CD4-positive, alpha-beta memory T cell (primary cell): ENCODE measurements at regions not wholly inside any gene's neighbourhood (a gene's known extent, or its start where the extent isn't known, plus 50 kb on each side); places are given as distances from the start of the nearest gene placed in this dataset.

Experiments
- CTCF ChIA-PET: fragments of 350-600 bp; sonication (Branson Sonifier 250); formaldehyde crosslinking; loops from one replicate; lab custom pipeline; 2021; ENCODE audit warnings: inconsistent platforms; ENCODE audit not compliant: partially characterized antibody; lab: Charles Lee
- POLR2A ChIA-PET: fragments of 350-600 bp; sonication (Branson Sonifier 250); formaldehyde crosslinking; loops from one replicate; lab custom pipeline; 2021; ENCODE audit not compliant: partially characterized antibody; lab: Charles Lee
- DNase-seq, 5 donors: peaks; one replicate each; pipeline versions ENCODE4 v3.0.0 to v3.0.0-alpha.2; 2020 to 2022; ENCODE audit warnings: mixed read lengths in 1 of 5
- H3K27ac ChIP-seq: one replicate; pipeline ENCODE4 v1.7.0; 2013; ENCODE audit warnings: low read depth, low read length
- H3K27me3 ChIP-seq: 2 replicates; pipeline ENCODE4 v1.7.0; 2013; ENCODE audit warnings: mild to moderate bottlenecking, low read length, moderate library complexity; ENCODE audit not compliant: insufficient read depth
- H3K36me3 ChIP-seq: 2 replicates; pipeline ENCODE4 v1.7.0; 2013; ENCODE audit warnings: mild to moderate bottlenecking, low read length, moderate library complexity; ENCODE audit not compliant: insufficient read depth
- H3K4me1 ChIP-seq: 2 replicates; pipeline ENCODE4 v1.7.0; 2013; ENCODE audit warnings: mild to moderate bottlenecking, low read length, moderate library complexity; ENCODE audit not compliant: insufficient read depth
- H3K4me3 ChIP-seq, 2 donors: one replicate each; pipeline ENCODE4 v1.7.0; 2013; ENCODE audit warnings: low read length in 2 of 2, mild to moderate bottlenecking in 1 of 2
- H3K9me3 ChIP-seq, 2 donors: one replicate each; pipeline ENCODE4 v1.7.0; 2013; ENCODE audit warnings: low read length in 2 of 2, control low read depth in 1 of 2; ENCODE audit not compliant: control insufficient read depth in 1 of 2
- H3K27ac Mint-ChIP-seq, 7 donors: one replicate each; pipeline ENCODE4 v1.8.0; 2020 to 2021; ENCODE audit warnings: mixed read lengths in 7 of 7, mild to moderate bottlenecking in 6 of 7, inconsistent platforms in 3 of 7, moderate library complexity in 3 of 7
- H3K27me3 Mint-ChIP-seq, 2 donors: one replicate each; pipeline ENCODE4 v1.8.0; 2020 to 2021; ENCODE audit warnings: mixed read lengths in 2 of 2
- H3K36me3 Mint-ChIP-seq, 2 donors: one replicate each; pipeline ENCODE4 v1.8.0; 2020 to 2021; ENCODE audit warnings: mixed read lengths in 2 of 2, inconsistent platforms in 1 of 2, mild to moderate bottlenecking in 1 of 2
- H3K4me1 Mint-ChIP-seq, 4 donors: one replicate each; pipeline ENCODE4 v1.8.0; 2020 to 2021; ENCODE audit warnings: mixed read lengths in 4 of 4, mild to moderate bottlenecking in 1 of 4
- H3K4me3 Mint-ChIP-seq, 8 donors: one replicate each; pipeline ENCODE4 v1.8.0; 2020 to 2021; ENCODE audit warnings: mixed read lengths in 8 of 8, mild to moderate bottlenecking in 7 of 8, moderate library complexity in 6 of 8, inconsistent platforms in 3 of 8
- H3K9me3 Mint-ChIP-seq, 8 donors: one replicate each; pipeline ENCODE4 v1.8.0; 2020 to 2021; ENCODE audit warnings: mixed read lengths in 8 of 8, mild to moderate bottlenecking in 5 of 8, inconsistent platforms in 3 of 8, moderate library complexity in 1 of 8
- intact Hi-C: fragments of 100-400 bp; cut with micrococcal nuclease; formaldehyde crosslinking; loops from one replicate; pipeline ENCODE4 v1.15.1; 2023

DNA sequence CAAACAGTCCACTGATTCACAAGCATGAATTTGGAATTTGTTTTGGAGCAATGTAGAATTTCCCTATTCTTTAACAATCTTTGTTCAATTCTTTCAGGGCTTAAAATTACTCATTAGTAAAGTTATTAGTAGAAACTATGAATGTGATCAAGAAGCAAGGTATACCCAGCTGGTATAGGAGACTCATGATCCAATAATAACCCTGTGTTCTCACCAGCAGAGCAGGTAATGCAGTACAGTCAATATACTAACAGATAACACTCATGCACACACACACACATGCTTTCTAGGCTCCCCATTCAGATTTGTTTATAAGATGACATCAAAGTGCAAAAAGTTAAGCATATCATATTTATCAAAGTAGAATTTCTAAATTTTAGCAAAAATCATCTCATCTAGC lies 445.2 kb downstream of the ELAVL2 start:
- Mint-ChIP-seq H3K36me3 (no peaks in the 10 kb centered on the region), H3K27me3 (no peaks in the 10 kb centered on the region), H3K4me3 (no peak overlapping the region), H3K9me3 (peaks cover 0 to 31% (median 9%) of the 10 kb centered on the region in 8 donors), H3K27ac (no peak overlapping the region), H3K4me1 (no peaks in the 10 kb centered on the region)
- no peak for DNase-seq
- Histone ChIP-seq H3K27ac (no peak overlapping the region), H3K9me3 (no peaks in the 10 kb centered on the region), H3K4me3 (no peak overlapping the region), H3K4me1 (no peaks in the 10 kb centered on the region), H3K36me3 (no peaks in the 10 kb centered on the region), H3K27me3 (no peaks in the 10 kb centered on the region)
- ChIA-PET POLR2A (no interaction called here), CTCF (no interaction called here)
- intact Hi-C loops, result no loop called here

DNA sequence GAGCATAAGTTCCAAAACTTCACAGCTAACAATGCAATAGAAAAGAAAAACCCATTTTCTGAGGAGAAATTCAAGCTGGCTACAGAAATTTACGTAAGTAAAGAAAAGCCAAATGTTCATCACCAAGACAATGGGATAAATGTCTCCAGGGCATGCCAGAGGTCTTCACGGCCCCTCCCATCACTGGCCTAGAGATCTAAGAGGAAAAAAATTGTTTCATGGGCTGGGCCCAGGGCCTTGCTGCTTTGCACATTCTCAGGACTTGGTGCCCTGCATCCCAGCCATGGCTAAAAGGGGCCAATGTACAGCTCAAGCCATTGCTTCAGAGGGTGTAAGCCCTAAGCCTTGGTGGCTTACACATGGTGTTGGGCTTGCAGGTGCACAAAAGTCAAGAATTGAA lies 443.6 kb downstream of the ELAVL2 start:
- H3K27me3 ChIP-seq, result no peaks in the 10 kb centered on the region
- Mint-ChIP-seq H3K9me3 (peaks cover 0 to 26% (median 9%) of the 10 kb centered on the region in 8 donors), H3K4me3 (no peak overlapping the region), H3K27me3 (no peaks in the 10 kb centered on the region), H3K27ac (no peak overlapping the region), H3K4me1 (no peaks in the 10 kb centered on the region), H3K36me3 (no peaks in the 10 kb centered on the region)
- DNase-seq, result no peak
- H3K4me1 ChIP-seq, result no peaks in the 10 kb centered on the region
- intact Hi-C loops, result no loop called here
- no peaks in the 10 kb centered on the region for H3K36me3 ChIP-seq
- CTCF ChIA-PET, result no interaction called here
- H3K27ac ChIP-seq, result no peak overlapping the region
- POLR2A ChIA-PET, result no interaction called here
- no peak overlapping the region for H3K4me3 ChIP-seq
- no peaks in the 10 kb centered on the region for H3K9me3 ChIP-seq

DNA sequence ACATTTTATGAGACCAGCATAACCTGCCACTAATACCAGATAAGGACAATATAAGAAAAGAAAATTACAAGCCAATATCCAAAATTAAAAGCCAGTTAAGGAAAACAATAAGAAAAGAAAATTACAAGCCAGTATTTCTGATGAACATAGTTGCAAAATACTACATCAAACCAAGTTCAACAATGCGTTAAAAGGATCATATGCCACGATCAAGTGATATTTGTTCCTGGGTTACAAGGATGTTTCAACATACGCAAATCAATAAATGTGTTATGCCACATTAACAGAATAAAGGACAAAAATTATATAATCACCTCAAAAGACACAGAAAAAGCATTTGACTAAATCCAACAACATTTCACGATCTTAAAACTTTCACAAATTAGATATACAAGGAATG lies 431.9 kb downstream of the ELAVL2 start:
- ChIA-PET CTCF (no interaction called here), POLR2A (no interaction called here)
- H3K9me3 Mint-ChIP-seq, result peaks cover 0 to 23% (median 11%) of the 10 kb centered on the region in 8 donors
- no peaks in the 10 kb centered on the region for H3K36me3 Mint-ChIP-seq
- Histone ChIP-seq H3K36me3 (no peaks in the 10 kb centered on the region), H3K27ac (no peak overlapping the region), H3K27me3 (no peaks in the 10 kb centered on the region), H3K4me3 (no peak overlapping the region), H3K4me1 (no peaks in the 10 kb centered on the region), H3K9me3 (no peaks in the 10 kb centered on the region)
- no peak overlapping the region for H3K4me3 Mint-ChIP-seq
- H3K27me3 Mint-ChIP-seq, result no peaks in the 10 kb centered on the region
- H3K27ac Mint-ChIP-seq, result no peak overlapping the region
- DNase-seq, result no peak
- no peaks in the 10 kb centered on the region for H3K4me1 Mint-ChIP-seq
- intact Hi-C loops, result no loop called here

DNA sequence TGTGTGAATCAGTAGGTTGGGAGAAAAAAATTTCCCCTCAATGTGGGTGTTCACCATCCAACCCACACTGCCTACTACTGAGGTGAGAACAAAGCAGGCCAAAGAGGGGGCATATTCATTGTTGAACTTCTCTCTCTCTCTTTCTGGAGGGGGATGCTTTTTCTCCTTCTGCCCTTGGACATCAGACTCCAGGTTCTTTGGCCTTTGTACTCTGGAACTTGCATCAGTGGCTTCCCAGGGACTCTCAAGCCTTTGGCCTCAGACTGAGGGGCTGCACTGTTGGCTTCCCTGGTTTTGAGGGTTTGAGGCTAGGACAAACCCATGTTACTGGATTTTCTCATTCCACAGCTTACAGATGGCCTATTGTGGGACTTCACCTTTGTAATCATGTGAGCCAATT lies 417.2 kb downstream of the ELAVL2 start:
- intact Hi-C loops, result no loop called here
- Mint-ChIP-seq H3K9me3 (peaks cover 0 to 14% (median 6%) of the 10 kb centered on the region in 8 donors), H3K36me3 (no peaks in the 10 kb centered on the region), H3K27me3 (no peaks in the 10 kb centered on the region), H3K27ac (no peak overlapping the region), H3K4me1 (no peaks in the 10 kb centered on the region), H3K4me3 (no peak overlapping the region)
- H3K27me3 ChIP-seq, result no peaks in the 10 kb centered on the region
- H3K9me3 ChIP-seq, result no peaks in the 10 kb centered on the region
- CTCF ChIA-PET, result no interaction called here
- POLR2A ChIA-PET, result no interaction called here
- no peak overlapping the region for H3K4me3 ChIP-seq
- DNase-seq, result no peak
- H3K27ac ChIP-seq, result no peak overlapping the region
- H3K4me1 ChIP-seq, result no peaks in the 10 kb centered on the region
- H3K36me3 ChIP-seq, result no peaks in the 10 kb centered on the region

DNA sequence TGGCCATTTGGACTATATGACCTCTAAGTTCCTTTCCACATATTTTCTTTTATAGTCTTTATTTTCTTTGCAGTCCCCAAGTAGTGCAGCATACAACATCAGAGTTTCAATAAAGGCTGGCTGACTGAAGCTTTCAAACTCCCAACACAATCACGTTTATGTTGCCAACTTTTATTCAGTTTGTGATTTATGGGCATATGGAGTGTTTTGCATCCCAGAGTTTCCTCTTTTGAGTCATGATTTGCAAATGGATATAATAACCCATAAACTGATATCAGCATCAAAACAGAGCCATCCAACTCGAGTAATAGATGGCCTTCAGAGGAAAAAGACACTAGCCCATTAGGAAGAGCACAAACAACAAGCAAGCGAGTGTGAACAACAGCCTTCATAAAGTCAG lies 414.0 kb downstream of the ELAVL2 start:
- ChIA-PET CTCF (no interaction called here), POLR2A (no interaction called here)
- no peak for DNase-seq
- intact Hi-C loops, result no loop called here
- H3K9me3 Mint-ChIP-seq, result peaks cover 0 to 9% (median 6%) of the 10 kb centered on the region in 8 donors
- no peak overlapping the region for H3K27ac ChIP-seq
- no peaks in the 10 kb centered on the region for H3K27me3 ChIP-seq
- no peak overlapping the region for H3K27ac Mint-ChIP-seq
- H3K4me1 Mint-ChIP-seq, result no peaks in the 10 kb centered on the region
- H3K9me3 ChIP-seq, result no peaks in the 10 kb centered on the region
- no peaks in the 10 kb centered on the region for H3K27me3 Mint-ChIP-seq
- H3K4me3 ChIP-seq, result no peak overlapping the region
- H3K4me3 Mint-ChIP-seq, result no peak overlapping the region
- no peaks in the 10 kb centered on the region for H3K36me3 Mint-ChIP-seq
- no peaks in the 10 kb centered on the region for H3K4me1 ChIP-seq
- no peaks in the 10 kb centered on the region for H3K36me3 ChIP-seq

DNA sequence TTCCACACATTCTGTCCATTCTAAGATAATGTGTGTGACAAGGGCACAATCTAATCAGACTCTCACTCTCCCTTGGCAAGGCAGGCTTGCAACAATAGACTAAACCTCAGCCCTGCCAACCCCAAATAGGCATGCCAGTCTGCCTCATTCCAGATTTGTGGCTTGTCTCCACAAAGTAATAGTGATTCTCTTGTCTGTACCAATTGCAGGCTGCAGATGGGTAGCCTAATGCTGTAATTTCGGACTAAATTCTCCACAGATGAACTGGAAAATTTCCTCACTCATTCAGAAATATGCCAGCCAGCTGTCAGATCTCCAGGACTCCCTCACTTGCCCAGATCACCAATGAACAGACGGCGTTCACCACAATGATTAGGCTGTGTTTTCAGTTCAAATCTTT lies 413.6 kb downstream of the ELAVL2 start:
- no peaks in the 10 kb centered on the region for H3K9me3 ChIP-seq
- H3K27ac ChIP-seq, result no peak overlapping the region
- no peaks in the 10 kb centered on the region for H3K36me3 ChIP-seq
- H3K4me1 Mint-ChIP-seq, result no peaks in the 10 kb centered on the region
- no peaks in the 10 kb centered on the region for H3K4me1 ChIP-seq
- H3K36me3 Mint-ChIP-seq, result no peaks in the 10 kb centered on the region
- no peak overlapping the region for H3K4me3 Mint-ChIP-seq
- peaks cover 0 to 8% (median 6%) of the 10 kb centered on the region in 8 donors for H3K9me3 Mint-ChIP-seq
- DNase-seq, result no peak
- no peak overlapping the region for H3K27ac Mint-ChIP-seq
- ChIA-PET POLR2A (no interaction called here), CTCF (no interaction called here)
- H3K27me3 ChIP-seq, result no peaks in the 10 kb centered on the region
- H3K4me3 ChIP-seq, result no peak overlapping the region
- no peaks in the 10 kb centered on the region for H3K27me3 Mint-ChIP-seq
- intact Hi-C loops, result no loop called here

DNA sequence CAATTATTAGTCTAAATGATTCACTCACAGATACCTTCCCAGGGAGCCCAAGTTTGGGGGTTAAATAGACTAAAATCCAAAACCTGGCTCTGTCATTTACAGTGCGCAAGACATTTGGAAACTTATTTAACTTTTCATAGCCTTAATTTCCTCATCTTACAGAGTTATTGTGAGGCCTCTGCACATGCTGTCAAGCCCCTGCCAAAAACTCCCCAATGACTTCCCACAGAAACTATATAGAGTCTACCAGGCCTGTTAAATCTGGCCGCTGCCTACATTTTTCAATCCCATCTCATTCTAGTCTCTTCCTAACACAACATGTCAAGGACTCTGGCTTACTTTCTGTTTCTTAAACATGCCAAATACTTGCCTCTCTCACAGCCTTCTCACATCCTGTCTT lies 412.5 kb downstream of the ELAVL2 start:
- no peaks in the 10 kb centered on the region for H3K9me3 ChIP-seq
- no peaks in the 10 kb centered on the region for H3K27me3 ChIP-seq
- CTCF ChIA-PET, result no interaction called here
- H3K27me3 Mint-ChIP-seq, result no peaks in the 10 kb centered on the region
- H3K36me3 ChIP-seq, result no peaks in the 10 kb centered on the region
- H3K27ac Mint-ChIP-seq, result no peak overlapping the region
- H3K4me3 ChIP-seq, result no peak overlapping the region
- H3K4me1 ChIP-seq, result no peaks in the 10 kb centered on the region
- H3K4me1 Mint-ChIP-seq, result no peaks in the 10 kb centered on the region
- no peak overlapping the region for H3K27ac ChIP-seq
- intact Hi-C loops, result no loop called here
- DNase-seq, result no peak
- POLR2A ChIA-PET, result no interaction called here
- H3K36me3 Mint-ChIP-seq, result no peaks in the 10 kb centered on the region
- H3K9me3 Mint-ChIP-seq, result peaks cover 0 to 8% (median 5%) of the 10 kb centered on the region in 8 donors
- H3K4me3 Mint-ChIP-seq, result no peak overlapping the region

DNA sequence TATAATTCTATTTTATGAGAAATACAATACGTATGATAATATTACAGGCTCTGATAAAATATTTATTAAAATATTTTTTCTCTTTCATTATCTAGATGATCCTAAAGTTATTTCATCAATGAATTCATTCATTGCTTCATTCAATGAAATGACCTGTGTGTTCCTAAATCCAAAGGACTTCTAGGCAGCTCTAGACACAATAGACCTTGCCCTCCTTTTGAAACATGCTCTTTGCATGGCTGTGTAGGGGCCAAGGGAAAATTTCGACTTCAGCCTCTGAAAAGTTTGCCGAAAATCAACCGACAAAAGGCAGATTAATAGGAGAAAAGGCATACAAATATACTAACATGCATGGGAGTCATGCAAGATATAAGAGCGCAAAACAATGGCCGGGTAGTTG lies 402.0 kb downstream of the ELAVL2 start:
- POLR2A ChIA-PET, result no interaction called here
- Mint-ChIP-seq H3K27me3 (no peaks in the 10 kb centered on the region), H3K27ac (no peak overlapping the region), H3K9me3 (peaks cover 0 to 17% (median 8%) of the 10 kb centered on the region in 8 donors), H3K4me1 (peaks cover 0 to 1% (median 0%) of the 10 kb centered on the region in 4 donors), H3K36me3 (no peaks in the 10 kb centered on the region), H3K4me3 (no peak overlapping the region)
- no peak for DNase-seq
- H3K27me3 ChIP-seq, result no peaks in the 10 kb centered on the region
- no peaks in the 10 kb centered on the region for H3K9me3 ChIP-seq
- CTCF ChIA-PET, result no interaction called here
- intact Hi-C loops, result no loop called here
- H3K36me3 ChIP-seq, result no peaks in the 10 kb centered on the region
- H3K4me3 ChIP-seq, result no peak overlapping the region
- H3K27ac ChIP-seq, result no peak overlapping the region
- H3K4me1 ChIP-seq, result no peaks in the 10 kb centered on the region
